ENCODE measurements at regions not wholly inside any gene's neighbourhood (a gene's known extent, or its start where the extent isn't known, plus 50 kb on each side); places are given as distances from the start of the nearest gene placed in this dataset.
"Not testable (repeated sequence)": the region's sequence is repeated elsewhere in the genome, so short reads cannot be mapped to it uniquely, and the experiment has no call there.

GRCh38 chr22:19608003-19608690, 83.9 kb upstream of the CLDN5 start:
- Histone ChIP-seq H3K4me1 (ENCODE audit: control insufficient read depth, extremely low read depth, insufficient read depth, low read length) (peaks cover 2% of the 10 kb centered on the region), H3K27ac (ENCODE audit: insufficient read depth, low read depth, low read length) (no peak overlapping the region), H3K9ac (replicated peaks; ENCODE audit: extremely low read depth, insufficient read depth, low read length) (no peak overlapping the region), H4K20me1 (replicated peaks; ENCODE audit: control insufficient read depth, extremely low read depth, insufficient read depth, low read length) (no peaks in the 10 kb centered on the region), H2AFZ (ENCODE audit: low read depth, low read length) (no peak overlapping the region), H3K79me2 (ENCODE audit: control insufficient read depth, insufficient read depth, low read length) (no peaks in the 10 kb centered on the region), H3K4me2 (ENCODE audit: insufficient read depth, low read length) (no peak overlapping the region), H3K9me3 (replicated peaks; ENCODE audit: control insufficient read depth, insufficient read depth, low read length) (no peaks in the 10 kb centered on the region), H3K4me3 (replicated peaks in 1 of 3; ENCODE audit: insufficient read depth in 1 of 3, low read depth in 1 of 3, low read length in 3 of 3) (no peak overlapping the region), H3K9me1 (replicated peaks; ENCODE audit: control insufficient read depth, extremely low read depth, insufficient read depth, low read length) (no peaks in the 10 kb centered on the region), H3K27me3 (ENCODE audit: control insufficient read depth in 2 of 2, insufficient read depth in 2 of 2, low read length in 2 of 2) (no peaks in the 10 kb centered on the region), H3K36me3 (ENCODE audit: control insufficient read depth in 2 of 2, extremely low read depth in 1 of 2, insufficient read depth in 2 of 2, low read length in 2 of 2) (no peaks in the 10 kb centered on the region)
- DNase-seq (ENCODE audit: low read depth, low spot score): no peak
- ChIA-PET POLR2A (interaction anchor here (0.6 to 1.5 kb wide), 2 partner anchors 42 to 84 kb away, joined by 3 to 7 read pairs; partner anchors contain the start of gene CLDN5), CTCF (interaction anchor here (0.9 to 3.5 kb wide), 7 partner anchors 9 to 112 kb away, joined by 3 to 16 read pairs (median 3); no protein-coding TSS in a partner anchor)
- BruUV-seq (replicated peaks): TSS peak; percentile 63
- no peak for FAIRE-seq
- intact Hi-C loops (cut with micrococcal nuclease) (no loop called here), dilution Hi-C loops (cut with MboI; ENCODE audit: extremely low pct_ligation_motif_present, low sequenced_read_pairs) (no loop called here)
- no peak for TF ChIP-seq MYC (IDR thresholded peaks at IDR 0.05; ENCODE audit: low read depth, low read length)
- TF ChIP-seq FOS (IDR thresholded peaks at IDR 0.05; ENCODE audit: borderline replicate concordance, insufficient read depth, low read length): no peak
- TF ChIP-seq JUN (IDR thresholded peaks at IDR 0.05; ENCODE audit: borderline replicate concordance, insufficient read depth, insufficient read length, low read depth): no peak

DNA sequence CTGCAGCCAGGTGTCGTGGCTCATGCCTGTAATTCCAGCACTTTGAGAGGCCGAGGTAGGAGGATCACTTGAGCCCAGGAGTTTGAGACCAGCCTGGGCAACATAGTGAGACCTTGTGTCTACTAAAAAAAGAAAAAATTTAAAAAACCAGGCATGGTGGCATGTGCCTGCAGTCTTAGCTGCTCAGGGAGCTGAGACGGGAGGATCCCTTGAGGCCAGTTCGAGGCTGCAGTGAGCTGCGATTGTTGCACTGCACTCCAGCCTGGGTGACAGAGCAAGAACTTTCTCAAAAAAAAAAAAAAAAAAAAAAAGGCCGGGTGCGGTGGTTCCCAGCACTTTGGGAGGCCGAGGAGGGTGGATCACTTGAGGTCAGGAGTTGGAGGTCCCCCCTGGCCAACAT, 85.5 kb upstream of the CLDN5 start:
- intact Hi-C loops (cut with micrococcal nuclease); H3K9me3 ChIP-seq (replicated peaks; ENCODE audit: control insufficient read depth, insufficient read depth, low read length); BruUV-seq (replicated peaks); H3K4me1 ChIP-seq (ENCODE audit: control insufficient read depth, extremely low read depth, insufficient read depth, low read length); H2AFZ ChIP-seq (ENCODE audit: low read depth, low read length); H3K36me3 ChIP-seq (ENCODE audit: control insufficient read depth in 2 of 2, extremely low read depth in 1 of 2, insufficient read depth in 2 of 2, low read length in 2 of 2); H3K79me2 ChIP-seq (ENCODE audit: control insufficient read depth, insufficient read depth, low read length); dilution Hi-C loops (cut with MboI; ENCODE audit: extremely low pct_ligation_motif_present, low sequenced_read_pairs); H3K4me2 ChIP-seq (ENCODE audit: insufficient read depth, low read length); FAIRE-seq; H3K4me3 ChIP-seq (replicated peaks in 1 of 3; ENCODE audit: insufficient read depth in 1 of 3, low read depth in 1 of 3, low read length in 3 of 3); H3K9me1 ChIP-seq (replicated peaks; ENCODE audit: control insufficient read depth, extremely low read depth, insufficient read depth, low read length); DNase-seq (ENCODE audit: low read depth, low spot score); H3K9ac ChIP-seq (replicated peaks; ENCODE audit: extremely low read depth, insufficient read depth, low read length); H4K20me1 ChIP-seq (replicated peaks; ENCODE audit: control insufficient read depth, extremely low read depth, insufficient read depth, low read length); POLR2A ChIA-PET; H3K27me3 ChIP-seq (ENCODE audit: control insufficient read depth in 2 of 2, insufficient read depth in 2 of 2, low read length in 2 of 2); H3K27ac ChIP-seq (ENCODE audit: insufficient read depth, low read depth, low read length): not testable (repeated sequence)
- CTCF ChIA-PET: interaction anchor here (0.6 to 3.5 kb wide), 3 partner anchors 20 to 114 kb away, joined by 3 to 16 read pairs (median 12); no protein-coding TSS in a partner anchor
